ENCODE measurements at regions not wholly inside any gene's neighbourhood (a gene's known extent, or its start where the extent isn't known, plus 50 kb on each side); places are given as distances from the start of the nearest gene placed in this dataset.

GRCh38 chr3:43854916-43855315 is 164.2 kb downstream of the ABHD5 start:
- no peak for DNase-seq (ENCODE audit: low read depth, low spot score)
- intact Hi-C loops (cut with micrococcal nuclease; ENCODE audit: unreplicated experiment) (loop anchor here (2.0 to 10.0 kb wide), 2 partner anchors 310 to 344 kb away; no protein-coding TSS in a partner anchor), in situ Hi-C loops (cut with MboI) (loop anchor here (5.0 kb wide), 1 partner anchor 342 kb away; no protein-coding TSS in a partner anchor)
- peaks cover 4 to 7% of the 10 kb centered on the region in 2 experiments for H3K27me3 ChIP-seq (replicated peaks in 1 of 2; ENCODE audit: control insufficient read depth in 2 of 2, insufficient read depth in 2 of 2, low read length in 1 of 2)
- SMC1A ChIA-PET (ENCODE audit: uncharacterized antibody, unreplicated experiment) = interaction anchor here (0.7 to 2.5 kb wide), 19 partner anchors 8 to 382 kb away, joined by 3 to 16 read pairs (median 4); no protein-coding TSS in a partner anchor
- no peak overlapping the region for H3K27ac ChIP-seq (ENCODE audit: control insufficient read depth, insufficient read depth)
- H3K36me3 ChIP-seq (ENCODE audit: control insufficient read depth in 2 of 2, insufficient read depth in 2 of 2, low read length in 1 of 2) = no peaks in the 10 kb centered on the region
- BruUV-seq (replicated peaks) = no TSS peak
- CTCF ChIA-PET = interaction anchor here (0.7 to 3.6 kb wide), 42 partner anchors 10 to 381 kb away, joined by 3 to 50 read pairs (median 4); partner anchors contain the start of gene ABHD5
- no peak for FAIRE-seq
- RAD21 ChIA-PET (ENCODE audit: unreplicated experiment) = interaction anchor here (0.6 to 2.1 kb wide), 12 partner anchors 77 to 383 kb away, joined by 3 to 11 read pairs (median 4); no protein-coding TSS in a partner anchor
- no peak overlapping the region for H2AFZ ChIP-seq (ENCODE audit: control insufficient read depth, low read depth, low read length)
- no peaks in the 10 kb centered on the region for H3K79me2 ChIP-seq (ENCODE audit: control insufficient read depth, insufficient read depth, low read length)
- no peaks in the 10 kb centered on the region for H3K4me1 ChIP-seq (ENCODE audit: control insufficient read depth, insufficient read depth, low read length)
- no peak overlapping the region for H3K9ac ChIP-seq (ENCODE audit: control insufficient read depth, insufficient read depth, low read length)
- POLR2A ChIA-PET = no interaction called here
- H4K20me1 ChIP-seq (ENCODE audit: control insufficient read depth, insufficient read depth) = no peaks in the 10 kb centered on the region
- WGBS (ENCODE audit: insufficient coverage, insufficient replicate concordance, low lambda C conversion rate, missing lambda C conversion rate) = 26% methylated on average over 6 of the region's 6 CpGs
- no peak for ATAC-seq
- no peaks in the 10 kb centered on the region for H3K9me3 ChIP-seq (replicated peaks; ENCODE audit: control insufficient read depth, insufficient read depth, low read length)
- no peak overlapping the region for H3K4me2 ChIP-seq (ENCODE audit: control insufficient read depth, insufficient read depth)
- no peak overlapping the region for H3K4me3 ChIP-seq
- TF ChIP-seq RBBP5 (conservative IDR thresholded peaks at IDR 0.05) (no peak), GATAD2B (conservative IDR thresholded peaks at IDR 0.05; ENCODE audit: low read depth) (no peak), NRF1 (conservative IDR thresholded peaks at IDR 0.05; ENCODE audit: low read depth, low read length) (no peak), GABPA (IDR thresholded peaks at IDR 0.05; ENCODE audit: low read depth) (no peak), REST (IDR thresholded peaks at IDR 0.05; ENCODE audit: low read depth, low read length) (no peak), HDAC6 (IDR thresholded peaks at IDR 0.05; ENCODE audit: unreplicated experiment) (no peak), NFYA (IDR thresholded peaks at IDR 0.05; ENCODE audit: borderline replicate concordance, low read depth, low read length) (no peak), RELA (IDR thresholded peaks at IDR 0.05; ENCODE audit: borderline replicate concordance, partially characterized antibody) (no peak), JUND (IDR thresholded peaks at IDR 0.05; ENCODE audit: low read depth, low read length) (no peak), MYC (IDR thresholded peaks at IDR 0.05; ENCODE audit: insufficient read depth, insufficient read length, insufficient replicate concordance, low read length, severe bottlenecking) (no peak), ZNF24 (IDR thresholded peaks at IDR 0.05) (no peak), ATF3 (IDR thresholded peaks at IDR 0.05; ENCODE audit: borderline replicate concordance, extremely low read depth, low read depth, low read length) (no peak), EZH2 (IDR thresholded peaks at IDR 0.05; ENCODE audit: borderline replicate concordance, control insufficient read depth, low read depth, low read length) (no peak), FOS (IDR thresholded peaks at IDR 0.05; ENCODE audit: borderline replicate concordance, extremely low read depth, insufficient read length) (no peak), NR2F1 (conservative IDR thresholded peaks at IDR 0.05) (no peak), NFIC (IDR thresholded peaks at IDR 0.05; ENCODE audit: low read depth, low read length) (no peak), NFYB (IDR thresholded peaks at IDR 0.05; ENCODE audit: insufficient read depth, low read depth, low read length) (no peak)
- TF ChIP-seq, protein P1, sequence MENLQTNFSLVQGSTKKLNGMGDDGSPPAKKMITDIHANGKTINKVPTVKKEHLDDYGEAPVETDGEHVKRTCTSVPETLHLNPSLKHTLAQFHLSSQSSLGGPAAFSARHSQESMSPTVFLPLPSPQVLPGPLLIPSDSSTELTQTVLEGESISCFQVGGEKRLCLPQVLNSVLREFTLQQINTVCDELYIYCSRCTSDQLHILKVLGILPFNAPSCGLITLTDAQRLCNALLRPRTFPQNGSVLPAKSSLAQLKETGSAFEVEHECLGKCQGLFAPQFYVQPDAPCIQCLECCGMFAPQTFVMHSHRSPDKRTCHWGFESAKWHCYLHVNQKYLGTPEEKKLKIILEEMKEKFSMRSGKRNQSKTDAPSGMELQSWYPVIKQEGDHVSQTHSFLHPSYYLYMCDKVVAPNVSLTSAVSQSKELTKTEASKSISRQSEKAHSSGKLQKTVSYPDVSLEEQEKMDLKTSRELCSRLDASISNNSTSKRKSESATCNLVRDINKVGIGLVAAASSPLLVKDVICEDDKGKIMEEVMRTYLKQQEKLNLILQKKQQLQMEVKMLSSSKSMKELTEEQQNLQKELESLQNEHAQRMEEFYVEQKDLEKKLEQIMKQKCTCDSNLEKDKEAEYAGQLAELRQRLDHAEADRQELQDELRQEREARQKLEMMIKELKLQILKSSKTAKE (IDR thresholded peaks at IDR 0.05; ENCODE audit: low read depth, poor library complexity, severe bottlenecking) = no peak
